BE2C (cell line): ENCODE measurements at regions not wholly inside any gene's neighbourhood (a gene's known extent, or its start where the extent isn't known, plus 50 kb on each side); places are given as distances from the start of the nearest gene placed in this dataset.

Experiments
- DNase-seq: peaks from one replicate; pipeline ENCODE4 v3.0.0-alpha.2; 2020
- H3K27me3 ChIP-seq: fragments of 250-450 bp; sonication (Bioruptor Pico); 2 replicates; pipeline ENCODE4 v1.5.1; 2020; ENCODE audit warnings: mild to moderate bottlenecking
- H3K36me3 ChIP-seq: fragments of 250-450 bp; sonication (Bioruptor Pico); 2 replicates; pipeline ENCODE4 v1.5.1; 2020; ENCODE audit warnings: mild to moderate bottlenecking
- H3K4me1 ChIP-seq: fragments of 250-450 bp; sonication (Bioruptor Pico); 2 replicates; pipeline ENCODE4 v1.5.1; 2020
- H3K4me3 ChIP-seq: 2 replicates; pipeline ENCODE4 v1.5.1; 2011; ENCODE audit warnings: low read depth, low read length
- H3K9me3 ChIP-seq: fragments of 250-450 bp; sonication (Bioruptor Pico); 2 replicates; pipeline ENCODE4 v1.5.1; 2020
- CTCF ChIP-seq: IDR thresholded peaks from 2 replicates; pipeline ENCODE4 v1.5.1; 2012; ENCODE audit warnings: mild to moderate bottlenecking, low read depth, low read length

- Histone ChIP-seq H3K4me3 (no peak overlapping the region), H3K9me3 (no peaks in the 10 kb centered on the region), H3K36me3 (no peaks in the 10 kb centered on the region), H3K4me1 (no peaks in the 10 kb centered on the region), H3K27me3 (peaks cover 10% of the 10 kb centered on the region)
- TF ChIP-seq CTCF, result no peak
- no peak for DNase-seq
Measured at GRCh38 chr4:110848787-110849186, 225.9 kb upstream of the PITX2 start.

GRCh38 chr4:110849461-110849860 is 226.6 kb upstream of the PITX2 start:
- Histone ChIP-seq H3K4me1 (no peaks in the 10 kb centered on the region), H3K27me3 (peaks cover 10% of the 10 kb centered on the region), H3K9me3 (no peaks in the 10 kb centered on the region), H3K4me3 (no peak overlapping the region), H3K36me3 (no peaks in the 10 kb centered on the region)
- no peak for DNase-seq
- no peak for TF ChIP-seq CTCF

- H3K36me3 ChIP-seq, result no peaks in the 10 kb centered on the region
- no peaks in the 10 kb centered on the region for H3K9me3 ChIP-seq
- no peak for TF ChIP-seq CTCF
- H3K4me1 ChIP-seq, result no peaks in the 10 kb centered on the region
- H3K4me3 ChIP-seq, result no peak overlapping the region
- DNase-seq, result peak; percentile 38
- peaks cover 10% of the 10 kb centered on the region for H3K27me3 ChIP-seq
Measured at GRCh38 chr4:110850461-110851442, 227.9 kb upstream of the PITX2 start.

- no peak for TF ChIP-seq CTCF
- no peak overlapping the region for H3K4me3 ChIP-seq
- no peak for DNase-seq
- no peaks in the 10 kb centered on the region for H3K36me3 ChIP-seq
- no peaks in the 10 kb centered on the region for H3K9me3 ChIP-seq
- H3K27me3 ChIP-seq, result peaks cover 10% of the 10 kb centered on the region
- no peaks in the 10 kb centered on the region for H3K4me1 ChIP-seq
Measured at GRCh38 chr4:110851989-110852388, 229.1 kb upstream of the PITX2 start.

- H3K4me3 ChIP-seq, result no peak overlapping the region
- no peaks in the 10 kb centered on the region for H3K36me3 ChIP-seq
- H3K27me3 ChIP-seq, result peaks cover 10% of the 10 kb centered on the region
- H3K4me1 ChIP-seq, result no peaks in the 10 kb centered on the region
- no peaks in the 10 kb centered on the region for H3K9me3 ChIP-seq
- no peak for TF ChIP-seq CTCF
- no peak for DNase-seq
Measured at GRCh38 chr4:110852793-110853192, 229.9 kb upstream of the PITX2 start.

GRCh38 chr4:110853242-110853641 is 230.4 kb upstream of the PITX2 start:
- Histone ChIP-seq H3K9me3 (no peaks in the 10 kb centered on the region), H3K27me3 (peaks cover 10% of the 10 kb centered on the region), H3K4me3 (no peak overlapping the region), H3K36me3 (no peaks in the 10 kb centered on the region), H3K4me1 (no peaks in the 10 kb centered on the region)
- no peak for TF ChIP-seq CTCF
- no peak for DNase-seq
